RWPE2 (cell line): ENCODE measurements at regions not wholly inside any gene's neighbourhood (a gene's known extent, or its start where the extent isn't known, plus 50 kb on each side); places are given as distances from the start of the nearest gene placed in this dataset.

Source experiments
- ATAC-seq: fragments of 200-7000 bp; cut with Tn5 transposase; 3 replicates; pipeline ENCODE4 v1.9.1; 2021; ENCODE audit warnings: low read depth
- DNase-seq: peaks from one replicate; pipeline ENCODE4 v3.0.0-alpha.2; 2020; ENCODE audit warnings: low spot score
- H3K27ac ChIP-seq: fragments of 450-650 bp; 2 replicates; pipeline ENCODE4 v1.5.1; 2017; ENCODE audit warnings: mild to moderate bottlenecking; ENCODE audit not compliant: poor library complexity, severe bottlenecking
- H3K27me3 ChIP-seq: fragments of 250-450 bp; sonication (Bioruptor Pico); 2 replicates; pipeline ENCODE4 v1.5.1; 2021; ENCODE audit warnings: mild to moderate bottlenecking, moderate library complexity; ENCODE audit not compliant: insufficient read depth, poor library complexity, severe bottlenecking
- H3K36me3 ChIP-seq: fragments of 250-450 bp; sonication (Bioruptor Pico); 2 replicates; pipeline ENCODE4 v1.5.1; 2020; ENCODE audit warnings: low read depth, mild to moderate bottlenecking, moderate library complexity
- H3K4me1 ChIP-seq: fragments of 250-450 bp; sonication (Bioruptor Pico); 2 replicates; pipeline ENCODE4 v1.5.1; 2021; ENCODE audit warnings: mild to moderate bottlenecking, moderate library complexity; ENCODE audit not compliant: insufficient read depth, poor library complexity, severe bottlenecking
- H3K4me3 ChIP-seq: fragments of 250-450 bp; sonication (Bioruptor Pico); 2 replicates; pipeline ENCODE4 v1.5.1; 2021; ENCODE audit warnings: mild to moderate bottlenecking, moderate library complexity; ENCODE audit not compliant: severe bottlenecking
- H3K9me3 ChIP-seq: fragments of 250-450 bp; sonication (Bioruptor Pico); 2 replicates; pipeline ENCODE4 v1.5.1; 2021; ENCODE audit warnings: mild to moderate bottlenecking, moderate library complexity; ENCODE audit not compliant: severe bottlenecking
- TF ChIP-seq, protein P1 (sequence below): fragments of 450-650 bp; IDR thresholded peaks from one replicate; pipeline ENCODE4 v1.5.1; 2017; ENCODE audit warnings: mild to moderate bottlenecking, moderate library complexity; ENCODE audit not compliant: poor library complexity, severe bottlenecking

DNA sequence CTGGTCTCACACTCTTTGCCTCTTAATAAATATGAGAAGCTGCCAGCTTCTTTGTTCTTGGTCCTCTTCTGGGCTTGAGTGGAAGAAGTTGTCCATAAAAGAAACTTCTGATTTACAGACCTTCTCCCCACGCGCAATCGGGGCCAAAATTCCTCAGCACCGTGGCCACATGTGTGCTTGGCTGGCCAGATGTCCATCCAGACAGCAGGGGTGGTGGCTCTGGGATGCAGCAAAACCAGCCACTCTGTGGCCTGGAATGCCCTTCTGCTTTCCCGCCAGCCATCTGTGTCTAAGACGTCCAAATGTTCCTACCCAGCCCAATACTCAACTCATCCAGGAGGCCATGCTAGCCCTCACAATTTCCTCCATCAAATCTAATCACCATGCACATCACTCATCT is 250.8 kb downstream of the EN1 start:
- ATAC-seq (no peak), DNase-seq (no peak)
- no peaks in the 10 kb centered on the region for H3K4me1 ChIP-seq
- no peak overlapping the region for H3K27ac ChIP-seq
- H3K9me3 ChIP-seq = no peaks in the 10 kb centered on the region
- H3K4me3 ChIP-seq = no peak overlapping the region
- H3K27me3 ChIP-seq = no peaks in the 10 kb centered on the region
- TF ChIP-seq, protein P1, sequence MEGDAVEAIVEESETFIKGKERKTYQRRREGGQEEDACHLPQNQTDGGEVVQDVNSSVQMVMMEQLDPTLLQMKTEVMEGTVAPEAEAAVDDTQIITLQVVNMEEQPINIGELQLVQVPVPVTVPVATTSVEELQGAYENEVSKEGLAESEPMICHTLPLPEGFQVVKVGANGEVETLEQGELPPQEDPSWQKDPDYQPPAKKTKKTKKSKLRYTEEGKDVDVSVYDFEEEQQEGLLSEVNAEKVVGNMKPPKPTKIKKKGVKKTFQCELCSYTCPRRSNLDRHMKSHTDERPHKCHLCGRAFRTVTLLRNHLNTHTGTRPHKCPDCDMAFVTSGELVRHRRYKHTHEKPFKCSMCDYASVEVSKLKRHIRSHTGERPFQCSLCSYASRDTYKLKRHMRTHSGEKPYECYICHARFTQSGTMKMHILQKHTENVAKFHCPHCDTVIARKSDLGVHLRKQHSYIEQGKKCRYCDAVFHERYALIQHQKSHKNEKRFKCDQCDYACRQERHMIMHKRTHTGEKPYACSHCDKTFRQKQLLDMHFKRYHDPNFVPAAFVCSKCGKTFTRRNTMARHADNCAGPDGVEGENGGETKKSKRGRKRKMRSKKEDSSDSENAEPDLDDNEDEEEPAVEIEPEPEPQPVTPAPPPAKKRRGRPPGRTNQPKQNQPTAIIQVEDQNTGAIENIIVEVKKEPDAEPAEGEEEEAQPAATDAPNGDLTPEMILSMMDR = no peak
- H3K36me3 ChIP-seq = no peaks in the 10 kb centered on the region

- ATAC-seq = no peak
- TF ChIP-seq, protein P1 = no peak
- H3K27ac ChIP-seq = no peak overlapping the region
- no peaks in the 10 kb centered on the region for H3K9me3 ChIP-seq
- no peak for DNase-seq
- no peaks in the 10 kb centered on the region for H3K36me3 ChIP-seq
- H3K4me1 ChIP-seq = no peaks in the 10 kb centered on the region
- no peak overlapping the region for H3K4me3 ChIP-seq
- H3K27me3 ChIP-seq = no peaks in the 10 kb centered on the region
These were observed 254.2 kb downstream of the EN1 start for GRCh38 chr2:118593257-118593656.

GRCh38 chr2:118591223-118591622 is 256.2 kb downstream of the EN1 start:
- DNase-seq = no peak
- TF ChIP-seq, protein P1 = no peak
- Histone ChIP-seq H3K9me3 (no peaks in the 10 kb centered on the region), H3K27me3 (no peaks in the 10 kb centered on the region), H3K4me3 (no peak overlapping the region), H3K4me1 (no peaks in the 10 kb centered on the region), H3K36me3 (no peaks in the 10 kb centered on the region), H3K27ac (no peak overlapping the region)
- ATAC-seq = no peak

DNA sequence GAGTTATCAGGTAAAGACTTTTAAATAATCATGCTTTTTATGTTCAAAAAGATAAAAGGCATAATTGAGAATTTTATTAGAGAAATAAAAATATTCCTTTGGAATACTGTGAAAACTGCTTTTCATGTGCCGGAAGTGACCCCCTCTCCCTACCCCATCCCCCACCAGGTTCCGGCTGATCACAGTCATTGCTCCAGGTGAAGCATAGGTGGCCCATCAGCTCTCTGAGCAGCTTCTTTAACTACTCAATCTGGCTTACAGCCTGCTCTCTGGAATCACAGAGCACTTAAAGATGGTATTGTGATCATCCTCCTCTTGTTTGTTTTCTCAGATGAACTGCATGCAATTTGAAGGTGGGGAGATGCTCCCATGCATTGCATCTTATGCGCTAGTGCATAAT is 257.7 kb downstream of the EN1 start:
- Histone ChIP-seq H3K4me3 (no peak overlapping the region), H3K27ac (no peak overlapping the region), H3K9me3 (no peaks in the 10 kb centered on the region), H3K27me3 (no peaks in the 10 kb centered on the region), H3K36me3 (no peaks in the 10 kb centered on the region), H3K4me1 (no peaks in the 10 kb centered on the region)
- TF ChIP-seq, protein P1 = no peak
- DNase-seq (no peak), ATAC-seq (no peak)

DNA sequence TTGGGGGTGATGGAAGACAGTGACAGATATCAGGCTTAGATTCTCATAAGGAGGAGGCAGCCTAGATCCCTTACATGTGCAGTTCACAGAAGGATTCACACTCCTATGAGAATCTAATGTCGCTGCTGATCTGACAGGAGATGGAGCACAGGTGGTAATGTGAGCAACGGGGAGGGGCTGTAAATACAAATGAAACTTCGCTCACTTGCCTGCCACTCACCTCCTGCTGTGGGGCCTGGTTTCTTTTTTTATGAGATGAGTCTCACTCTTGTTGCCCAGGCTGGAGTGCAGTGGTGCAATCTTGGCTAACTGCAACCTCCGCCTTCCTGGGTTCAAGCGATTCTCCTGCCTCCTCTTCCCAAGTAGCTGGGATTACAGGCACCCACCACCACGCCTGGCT is 258.6 kb downstream of the EN1 start:
- Histone ChIP-seq H3K9me3 (no peaks in the 10 kb centered on the region), H3K36me3 (no peaks in the 10 kb centered on the region), H3K4me3 (no peak overlapping the region), H3K27me3 (no peaks in the 10 kb centered on the region), H3K4me1 (no peaks in the 10 kb centered on the region), H3K27ac (no peak overlapping the region)
- TF ChIP-seq, protein P1 = no peak
- ATAC-seq (no peak), DNase-seq (no peak)
